ENCODE measurements at regions not wholly inside any gene's neighbourhood (a gene's known extent, or its start where the extent isn't known, plus 50 kb on each side); places are given as distances from the start of the nearest gene placed in this dataset.
"Not testable (repeated sequence)": the region's sequence is repeated elsewhere in the genome, so short reads cannot be mapped to it uniquely, and the experiment has no call there.

- TF ChIP-seq, protein P1, sequence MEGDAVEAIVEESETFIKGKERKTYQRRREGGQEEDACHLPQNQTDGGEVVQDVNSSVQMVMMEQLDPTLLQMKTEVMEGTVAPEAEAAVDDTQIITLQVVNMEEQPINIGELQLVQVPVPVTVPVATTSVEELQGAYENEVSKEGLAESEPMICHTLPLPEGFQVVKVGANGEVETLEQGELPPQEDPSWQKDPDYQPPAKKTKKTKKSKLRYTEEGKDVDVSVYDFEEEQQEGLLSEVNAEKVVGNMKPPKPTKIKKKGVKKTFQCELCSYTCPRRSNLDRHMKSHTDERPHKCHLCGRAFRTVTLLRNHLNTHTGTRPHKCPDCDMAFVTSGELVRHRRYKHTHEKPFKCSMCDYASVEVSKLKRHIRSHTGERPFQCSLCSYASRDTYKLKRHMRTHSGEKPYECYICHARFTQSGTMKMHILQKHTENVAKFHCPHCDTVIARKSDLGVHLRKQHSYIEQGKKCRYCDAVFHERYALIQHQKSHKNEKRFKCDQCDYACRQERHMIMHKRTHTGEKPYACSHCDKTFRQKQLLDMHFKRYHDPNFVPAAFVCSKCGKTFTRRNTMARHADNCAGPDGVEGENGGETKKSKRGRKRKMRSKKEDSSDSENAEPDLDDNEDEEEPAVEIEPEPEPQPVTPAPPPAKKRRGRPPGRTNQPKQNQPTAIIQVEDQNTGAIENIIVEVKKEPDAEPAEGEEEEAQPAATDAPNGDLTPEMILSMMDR (IDR thresholded peaks at IDR 0.05; ENCODE audit: low read depth, low read length), result no peak
These were observed 488.3 kb upstream of the ANO5 start for GRCh38 chr11:21704539-21704938.

DNA sequence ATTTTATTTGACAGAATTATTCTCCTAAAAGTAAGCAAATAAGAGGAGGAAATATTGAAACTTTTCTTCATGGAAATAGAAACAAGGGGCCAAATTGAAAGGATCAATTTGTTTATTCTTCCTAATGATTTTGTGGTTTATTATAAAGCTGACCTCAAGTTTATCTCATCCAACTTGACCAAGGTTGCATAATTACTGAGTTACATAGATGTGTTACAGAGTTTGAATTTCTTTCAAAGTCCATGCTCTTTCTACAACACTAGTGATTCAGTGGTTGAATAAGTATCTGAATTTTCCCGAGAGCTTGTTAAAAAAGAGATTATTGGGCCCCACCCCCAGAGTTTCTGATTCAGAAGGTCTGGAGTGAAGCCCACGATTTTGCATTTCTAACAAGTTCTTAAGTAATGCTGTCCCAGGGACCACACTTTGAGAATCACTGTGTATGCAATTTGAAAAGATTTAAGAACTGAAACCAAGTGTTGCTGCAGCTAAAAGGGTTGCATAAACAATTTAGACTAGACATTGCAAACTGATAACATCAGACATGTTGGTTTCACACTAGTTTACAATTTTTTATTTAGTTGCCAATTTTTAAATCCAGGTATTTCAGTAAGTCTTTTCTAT lies 485.7 kb upstream of the ANO5 start:
- TF ChIP-seq, protein P1 (IDR thresholded peaks at IDR 0.05; ENCODE audit: low read depth, low read length), result no peak
- no peak for DNase-seq (ENCODE audit: low read depth in 2 of 2)
- H3K4me3 ChIP-seq (replicated peaks in 1 of 2; ENCODE audit: low read depth in 2 of 2, low read length in 2 of 2), result no peak overlapping the region

More at GRCh38 chr11:21704539-21704938, 488.3 kb upstream of the ANO5 start:
- DNase-seq (ENCODE audit: low read depth in 2 of 2), result no peak
- no peak overlapping the region for H3K4me3 ChIP-seq (replicated peaks in 1 of 2; ENCODE audit: low read depth in 2 of 2, low read length in 2 of 2)

DNA sequence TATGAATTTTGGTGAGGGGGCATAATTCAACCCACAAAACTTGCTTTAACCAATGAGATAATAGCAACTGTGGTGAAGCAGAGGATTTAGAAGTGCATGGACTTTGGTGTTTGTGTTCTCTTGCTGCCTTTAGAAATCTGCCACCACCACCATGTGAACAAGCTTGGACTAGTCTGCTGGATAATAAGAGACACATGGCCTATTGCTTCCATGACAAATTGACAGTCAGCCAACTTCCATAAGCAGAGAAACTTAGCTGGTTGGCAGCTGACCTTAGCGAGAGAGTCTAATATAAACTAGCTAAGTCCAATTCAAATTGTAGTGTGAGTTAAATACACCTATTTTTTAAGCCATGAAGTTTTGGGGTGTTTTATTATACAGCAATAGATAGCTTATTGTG lies 482.1 kb upstream of the ANO5 start:
- TF ChIP-seq, protein P1 (IDR thresholded peaks at IDR 0.05; ENCODE audit: low read depth, low read length), result no peak
- H3K4me3 ChIP-seq (replicated peaks in 1 of 2; ENCODE audit: low read depth in 2 of 2, low read length in 2 of 2), result no peak overlapping the region
- DNase-seq (ENCODE audit: low read depth in 2 of 2), result no peak

DNA sequence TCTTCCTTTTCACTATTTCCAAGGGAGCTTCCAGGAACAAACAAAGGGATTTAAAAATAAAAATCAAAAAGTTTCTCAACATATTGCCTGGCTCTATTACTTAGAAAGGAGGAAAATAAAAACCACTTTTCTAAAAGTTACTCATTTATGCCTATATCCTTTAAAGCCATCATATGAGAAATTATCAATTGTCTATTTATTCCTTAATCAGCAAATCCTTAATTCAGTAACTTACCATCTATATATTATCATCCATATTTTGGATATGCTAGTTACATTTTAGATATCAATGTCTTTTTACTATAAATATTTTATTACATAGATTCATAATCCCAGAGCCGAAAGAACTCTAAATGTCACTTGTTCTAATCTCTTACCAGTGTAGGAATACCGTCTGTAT lies 481.5 kb upstream of the ANO5 start:
- TF ChIP-seq, protein P1 (IDR thresholded peaks at IDR 0.05; ENCODE audit: low read depth, low read length), result no peak
- H3K4me3 ChIP-seq (replicated peaks in 1 of 2; ENCODE audit: low read depth in 2 of 2, low read length in 2 of 2), result no peak overlapping the region
- no peak for DNase-seq (ENCODE audit: low read depth in 2 of 2)

DNA sequence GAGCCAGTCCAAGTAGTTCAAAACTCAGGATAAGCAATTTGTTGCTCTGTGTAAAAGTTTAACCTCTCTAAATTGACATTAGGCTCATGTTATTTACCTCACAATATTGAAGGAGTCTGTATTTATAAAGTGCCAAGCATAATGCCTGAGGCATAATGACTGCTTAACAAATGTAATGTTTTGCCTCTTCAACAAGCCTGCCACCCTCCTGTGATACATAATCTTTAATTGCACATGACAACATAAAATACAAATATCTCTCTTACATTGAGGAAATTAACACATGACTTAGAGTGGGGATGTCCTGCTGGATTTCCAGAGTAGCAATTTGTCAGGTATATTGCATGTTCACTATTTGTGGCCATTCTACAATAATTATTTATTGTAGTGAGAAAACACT lies 469.2 kb upstream of the ANO5 start:
- TF ChIP-seq, protein P1 (IDR thresholded peaks at IDR 0.05; ENCODE audit: low read depth, low read length), result no peak
- no peak overlapping the region for H3K4me3 ChIP-seq (replicated peaks in 1 of 2; ENCODE audit: low read depth in 2 of 2, low read length in 2 of 2)
- no peak for DNase-seq (ENCODE audit: low read depth in 2 of 2)

- TF ChIP-seq, protein P1 (IDR thresholded peaks at IDR 0.05; ENCODE audit: low read depth, low read length), result no peak
- no peak overlapping the region for H3K4me3 ChIP-seq (replicated peaks in 1 of 2; ENCODE audit: low read depth in 2 of 2, low read length in 2 of 2)
- no peak for DNase-seq (ENCODE audit: low read depth in 2 of 2)
These were observed 465.8 kb upstream of the ANO5 start for GRCh38 chr11:21727102-21727501.

DNA sequence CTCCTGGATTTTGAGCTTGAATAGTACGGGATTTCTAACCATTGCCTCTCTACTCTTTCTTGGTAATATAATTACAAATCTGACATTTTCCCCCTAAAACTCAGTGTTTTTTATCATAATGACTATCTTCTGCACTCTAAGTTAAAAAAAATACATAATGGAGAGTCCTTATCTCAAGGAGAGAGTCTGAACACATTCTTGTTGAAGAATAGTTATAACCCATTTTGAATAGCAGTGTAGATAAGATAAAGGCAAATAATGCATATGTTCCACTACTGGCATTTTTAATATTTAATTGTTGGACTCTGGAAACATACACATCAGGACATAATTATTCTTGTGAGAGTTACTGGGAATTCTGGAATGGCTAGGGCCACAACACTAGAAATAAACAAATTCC lies 456.5 kb upstream of the ANO5 start:
- DNase-seq (ENCODE audit: low read depth in 2 of 2), result no peak

GRCh38 chr11:21752475-21753243 lies 440.2 kb upstream of the ANO5 start:
- not testable (repeated sequence) for H3K4me3 ChIP-seq (replicated peaks in 1 of 2; ENCODE audit: low read depth in 2 of 2, low read length in 2 of 2)

More for the DNA sequence above, 456.5 kb upstream of the ANO5 start:
- no peak overlapping the region for H3K4me3 ChIP-seq (replicated peaks in 1 of 2; ENCODE audit: low read depth in 2 of 2, low read length in 2 of 2)
- TF ChIP-seq, protein P1 (IDR thresholded peaks at IDR 0.05; ENCODE audit: low read depth, low read length), result no peak

DNA sequence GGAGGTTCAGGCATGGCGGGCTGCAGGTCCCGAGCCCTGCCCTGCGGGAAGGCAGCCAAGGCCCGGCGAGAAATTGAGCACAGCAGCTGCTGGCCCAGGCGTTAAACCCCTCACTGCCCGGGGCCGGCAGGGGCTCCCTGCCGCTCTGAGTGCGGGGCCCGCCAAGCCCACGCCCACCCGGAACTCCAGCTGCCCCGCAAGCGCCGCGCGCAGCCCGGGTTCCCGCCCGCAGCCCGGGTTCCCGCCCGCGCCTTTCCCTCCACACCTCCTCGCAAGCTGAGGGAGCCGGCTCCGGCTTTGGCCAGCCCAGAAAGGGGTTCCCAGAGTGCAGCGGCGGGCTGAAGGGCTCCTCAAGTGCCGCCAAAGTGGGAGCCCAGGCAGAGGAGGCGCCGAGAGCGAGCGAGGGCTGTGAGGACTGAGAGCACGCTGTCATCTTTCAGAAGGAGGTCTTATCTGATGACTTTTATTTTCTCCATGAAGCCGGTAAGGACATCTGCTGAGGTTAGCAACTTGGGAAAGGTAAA lies 439.6 kb upstream of the ANO5 start:
- DNase-seq (ENCODE audit: low read depth in 2 of 2); H3K4me3 ChIP-seq (replicated peaks in 1 of 2; ENCODE audit: low read depth in 2 of 2, low read length in 2 of 2): not testable (repeated sequence)

More at GRCh38 chr11:21752475-21753243, 440.2 kb upstream of the ANO5 start:
- DNase-seq (ENCODE audit: low read depth in 2 of 2), result not testable (repeated sequence)
